ENCODE measurements at regions not wholly inside any gene's neighbourhood (a gene's known extent, or its start where the extent isn't known, plus 50 kb on each side); places are given as distances from the start of the nearest gene placed in this dataset.

DNA sequence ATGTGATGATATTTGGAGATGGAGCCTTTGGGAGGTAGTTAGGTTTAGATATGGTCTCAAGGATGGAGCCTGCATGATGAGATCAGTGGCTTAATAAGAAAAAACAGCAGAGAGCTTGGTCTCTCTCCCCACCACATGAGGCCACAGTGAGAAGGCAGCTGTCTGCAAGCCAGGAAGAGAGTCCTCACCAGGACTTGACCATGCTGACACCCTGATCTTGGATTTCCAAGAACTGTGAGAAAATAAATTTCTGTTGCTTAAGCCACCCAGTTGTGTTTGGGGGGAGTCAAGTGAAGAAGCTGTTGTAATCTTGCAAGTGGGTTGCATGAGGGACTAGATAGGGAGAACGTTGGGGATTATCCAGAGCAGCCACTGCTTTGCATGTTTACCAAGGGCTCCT lies 62.3 kb upstream of the TNFAIP8L3 start:
- in situ Hi-C loops (cut with MboI; ENCODE audit: low sequenced_read_pairs): loop anchor here (25.0 kb wide), 1 partner anchor 230 kb away; no protein-coding TSS in a partner anchor

- in situ Hi-C loops (cut with MboI; ENCODE audit: low sequenced_read_pairs): loop anchor here (25.0 kb wide), 1 partner anchor 231 kb away; no protein-coding TSS in a partner anchor
These were observed 61.2 kb upstream of the TNFAIP8L3 start for GRCh38 chr15:51155891-51156290.

GRCh38 chr15:51155016-51155580 lies 60.4 kb upstream of the TNFAIP8L3 start:
- in situ Hi-C loops (cut with MboI; ENCODE audit: low sequenced_read_pairs): loop anchor here (25.0 kb wide), 1 partner anchor 232 kb away; no protein-coding TSS in a partner anchor

Measured in HL-60/S4 treated with retinoic acid at 250 ng/mL for 4 days and 3 days (cell line).